Osteoblast (primary cell): ENCODE measurements at regions not wholly inside any gene's neighbourhood (a gene's known extent, or its start where the extent isn't known, plus 50 kb on each side); places are given as distances from the start of the nearest gene placed in this dataset.

Experiments
- DNase-seq: peaks from one replicate; pipeline ENCODE4 v3.0.0; 2011; ENCODE audit warnings: low spot score, mixed read lengths; ENCODE audit not compliant: insufficient read length; ENCODE audit errors: missing footprints
- H2AFZ ChIP-seq: 2 replicates; pipeline ENCODE4 v1.6.0; 2011; ENCODE audit warnings: mild to moderate bottlenecking, low read length
- H3K27ac ChIP-seq: 2 replicates; pipeline ENCODE4 v1.5.1; 2011; ENCODE audit warnings: mild to moderate bottlenecking, low read depth, low read length, moderate library complexity
- H3K27me3 ChIP-seq: 2 replicates; pipeline ENCODE4 v1.6.0; 2012; ENCODE audit warnings: mild to moderate bottlenecking, control low read depth, inconsistent platforms, low read length, moderate library complexity; ENCODE audit not compliant: insufficient read depth
- H3K36me3 ChIP-seq: 2 replicates; pipeline ENCODE4 v1.5.1; 2011; ENCODE audit warnings: mild to moderate bottlenecking, low read length, control low read depth, moderate library complexity; ENCODE audit not compliant: insufficient read depth
- H3K4me1 ChIP-seq: 2 replicates; pipeline ENCODE4 v1.5.1; 2011; ENCODE audit warnings: mild to moderate bottlenecking, low read length, control low read depth, moderate library complexity; ENCODE audit not compliant: insufficient read depth
- H3K4me2 ChIP-seq: 2 replicates; pipeline ENCODE4 v1.6.0; 2011; ENCODE audit warnings: mild to moderate bottlenecking, low read length; ENCODE audit not compliant: insufficient read depth
- H3K4me3 ChIP-seq: fragments of 200-600 bp; sonication (generic); 3 replicates; pipeline ENCODE4 v1.5.1; 2012; ENCODE audit warnings: mild to moderate bottlenecking, low read length, inconsistent platforms; ENCODE audit not compliant: insufficient read depth
- H3K79me2 ChIP-seq: 2 replicates; pipeline ENCODE4 v1.6.0; 2012; ENCODE audit warnings: mild to moderate bottlenecking, low read length, control low read depth, inconsistent platforms; ENCODE audit not compliant: insufficient read depth
- H3K9me3 ChIP-seq: 2 replicates; pipeline ENCODE4 v1.5.1; 2011; ENCODE audit warnings: low read depth, low read length, control low read depth
- H4K20me1 ChIP-seq: 2 replicates; pipeline ENCODE4 v1.6.0; 2012; ENCODE audit warnings: mild to moderate bottlenecking, low read length, control low read depth; ENCODE audit not compliant: insufficient read depth
- CTCF ChIP-seq: IDR thresholded peaks from 2 replicates; pipeline ENCODE4 v1.5.1; 2011; ENCODE audit warnings: mild to moderate bottlenecking, low read depth, low read length, moderate library complexity; ENCODE audit errors: extremely low read depth

GRCh38 chr4:37771771-37772170 lies 54.7 kb upstream of the PGM2 start:
- Histone ChIP-seq H4K20me1 (no peaks in the 10 kb centered on the region), H3K4me3 (no peak overlapping the region), H3K27me3 (peaks cover 13% of the 10 kb centered on the region), H3K36me3 (no peaks in the 10 kb centered on the region), H2AFZ (no peak overlapping the region), H3K27ac (no peak overlapping the region), H3K79me2 (no peaks in the 10 kb centered on the region), H3K9me3 (no peaks in the 10 kb centered on the region), H3K4me2 (no peak overlapping the region), H3K4me1 (peaks cover 5% of the 10 kb centered on the region)
- TF ChIP-seq CTCF: no peak
- DNase-seq: no peak

GRCh38 chr4:37770016-37770415 lies 56.5 kb upstream of the PGM2 start:
- no peaks in the 10 kb centered on the region for H4K20me1 ChIP-seq
- no peak overlapping the region for H2AFZ ChIP-seq
- peak; percentile 62 for DNase-seq
- no peaks in the 10 kb centered on the region for H3K79me2 ChIP-seq
- H3K36me3 ChIP-seq: no peaks in the 10 kb centered on the region
- no peak overlapping the region for H3K27ac ChIP-seq
- no peak overlapping the region for H3K4me2 ChIP-seq
- H3K27me3 ChIP-seq: peaks cover 13% of the 10 kb centered on the region
- TF ChIP-seq CTCF: no peak
- peaks cover 5% of the 10 kb centered on the region for H3K4me1 ChIP-seq
- H3K4me3 ChIP-seq: no peak overlapping the region
- H3K9me3 ChIP-seq: no peaks in the 10 kb centered on the region

GRCh38 chr4:37769391-37769989 lies 57.0 kb upstream of the PGM2 start:
- Histone ChIP-seq H3K4me3 (no peak overlapping the region), H3K4me1 (peaks cover 5% of the 10 kb centered on the region), H3K27me3 (peaks cover 13% of the 10 kb centered on the region), H3K4me2 (no peak overlapping the region), H3K79me2 (no peaks in the 10 kb centered on the region), H3K36me3 (no peaks in the 10 kb centered on the region), H3K9me3 (no peaks in the 10 kb centered on the region), H2AFZ (no peak overlapping the region), H3K27ac (no peak overlapping the region), H4K20me1 (no peaks in the 10 kb centered on the region)
- no peak for DNase-seq
- no peak for TF ChIP-seq CTCF

DNA sequence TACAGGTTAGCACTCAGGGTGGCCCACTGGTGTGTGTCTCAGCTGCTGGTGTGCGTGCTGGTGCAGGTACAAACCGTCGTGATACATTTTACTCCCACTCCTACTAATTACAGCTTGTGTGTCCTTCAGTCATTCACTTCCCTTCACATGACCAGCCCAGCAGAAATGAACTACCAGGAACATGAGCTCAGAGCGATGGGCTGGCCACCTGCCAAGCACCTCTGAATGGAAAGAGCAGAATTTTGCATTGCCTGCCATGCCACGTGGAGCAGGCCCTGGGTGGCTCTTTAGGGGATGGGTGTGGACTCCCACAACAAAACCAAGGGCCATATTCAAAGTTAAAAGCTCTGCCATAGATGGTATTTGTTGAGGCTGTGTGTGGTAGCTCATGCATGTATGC lies 58.9 kb upstream of the PGM2 start:
- H3K27me3 ChIP-seq: peaks cover 10% of the 10 kb centered on the region
- no peak overlapping the region for H3K27ac ChIP-seq
- no peaks in the 10 kb centered on the region for H3K79me2 ChIP-seq
- no peak overlapping the region for H3K4me3 ChIP-seq
- DNase-seq: peak; percentile 70
- H3K4me2 ChIP-seq: no peak overlapping the region
- peak overlapping the region; percentile 20 for H2AFZ ChIP-seq
- no peak for TF ChIP-seq CTCF
- no peaks in the 10 kb centered on the region for H4K20me1 ChIP-seq
- H3K4me1 ChIP-seq: peaks cover 5% of the 10 kb centered on the region
- no peaks in the 10 kb centered on the region for H3K36me3 ChIP-seq
- no peaks in the 10 kb centered on the region for H3K9me3 ChIP-seq
